Testis (tissue), 2 donors: ENCODE measurements at regions not wholly inside any gene's neighbourhood (a gene's known extent, or its start where the extent isn't known, plus 50 kb on each side); places are given as distances from the start of the nearest gene placed in this dataset.
"Not testable (repeated sequence)": the region's sequence is repeated elsewhere in the genome, so short reads cannot be mapped to it uniquely, and the experiment has no call there.

Experiments used
- POLR2A ChIP-seq: fragments of 450-650 bp; IDR thresholded peaks from one replicate; pipeline ENCODE4 v1.6.1; 2017; ENCODE audit warnings: antibody characterized with exemption, mild to moderate bottlenecking, moderate library complexity
- TF ChIP-seq, protein P1 (sequence below), 3 experiments: fragments of 450-650 bp in 2 of 3; fragments of 200-600 bp in 1 of 3; sonication (generic) in 1 of 3; IDR thresholded peaks; one replicate each; pipeline ENCODE4 v1.5.1; 2016 to 2019; ENCODE audit warnings: antibody characterized with exemption in 3 of 3, mild to moderate bottlenecking in 2 of 3, moderate library complexity in 1 of 3

DNA sequence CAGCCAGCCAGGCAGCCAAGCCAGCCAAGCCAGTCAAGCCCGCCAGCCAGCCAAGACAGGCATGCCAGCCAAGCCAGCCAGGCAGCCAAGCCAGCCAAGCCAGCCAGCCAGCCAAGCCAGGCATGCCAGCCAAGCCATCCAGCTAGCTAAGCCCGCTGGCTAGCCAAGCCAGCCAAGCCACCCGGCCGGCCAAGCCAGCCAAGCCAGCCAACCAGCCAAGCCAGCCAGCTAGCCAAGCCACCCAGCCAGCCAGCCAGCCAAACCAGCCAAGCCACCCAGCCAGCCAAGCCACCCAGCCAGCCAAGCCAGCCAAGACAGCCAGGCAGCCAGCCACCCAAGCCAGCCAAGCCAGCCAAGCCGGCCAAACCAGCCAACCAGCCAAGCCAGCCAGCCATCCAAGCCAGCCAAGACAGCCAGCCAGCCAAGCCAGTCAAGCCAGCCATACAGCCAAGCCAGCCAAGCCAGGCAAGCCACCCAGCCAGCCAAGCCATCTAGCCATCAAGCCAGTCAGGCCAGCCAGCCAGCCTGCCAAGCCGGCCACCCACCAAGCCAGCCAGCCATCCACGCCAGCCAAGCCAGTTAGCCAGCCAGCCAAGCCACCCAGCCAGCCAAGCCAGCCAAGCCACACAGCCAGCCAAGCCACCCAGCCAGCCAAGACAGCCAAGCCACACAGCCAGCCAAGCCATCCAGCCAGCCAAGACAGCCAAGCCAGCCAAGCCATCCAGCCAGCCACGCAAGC is 349.2 kb upstream of the PLGLB2 start:
- TF ChIP-seq POLR2A, result not testable (repeated sequence)
- TF ChIP-seq, protein P1, sequence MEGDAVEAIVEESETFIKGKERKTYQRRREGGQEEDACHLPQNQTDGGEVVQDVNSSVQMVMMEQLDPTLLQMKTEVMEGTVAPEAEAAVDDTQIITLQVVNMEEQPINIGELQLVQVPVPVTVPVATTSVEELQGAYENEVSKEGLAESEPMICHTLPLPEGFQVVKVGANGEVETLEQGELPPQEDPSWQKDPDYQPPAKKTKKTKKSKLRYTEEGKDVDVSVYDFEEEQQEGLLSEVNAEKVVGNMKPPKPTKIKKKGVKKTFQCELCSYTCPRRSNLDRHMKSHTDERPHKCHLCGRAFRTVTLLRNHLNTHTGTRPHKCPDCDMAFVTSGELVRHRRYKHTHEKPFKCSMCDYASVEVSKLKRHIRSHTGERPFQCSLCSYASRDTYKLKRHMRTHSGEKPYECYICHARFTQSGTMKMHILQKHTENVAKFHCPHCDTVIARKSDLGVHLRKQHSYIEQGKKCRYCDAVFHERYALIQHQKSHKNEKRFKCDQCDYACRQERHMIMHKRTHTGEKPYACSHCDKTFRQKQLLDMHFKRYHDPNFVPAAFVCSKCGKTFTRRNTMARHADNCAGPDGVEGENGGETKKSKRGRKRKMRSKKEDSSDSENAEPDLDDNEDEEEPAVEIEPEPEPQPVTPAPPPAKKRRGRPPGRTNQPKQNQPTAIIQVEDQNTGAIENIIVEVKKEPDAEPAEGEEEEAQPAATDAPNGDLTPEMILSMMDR (IDR thresholded peaks at IDR 0.05), result not testable (repeated sequence)
